HepG2 (cell line): ENCODE measurements at regions not wholly inside any gene's neighbourhood (a gene's known extent, or its start where the extent isn't known, plus 50 kb on each side); places are given as distances from the start of the nearest gene placed in this dataset.

ENCODE experiments used
- ATAC-seq: fragments of 200-7000 bp; cut with Tn5 transposase; 3 replicates; pipeline ENCODE4 v1.9.1; 2020; ENCODE audit warnings: mild to moderate bottlenecking, moderate library complexity
- BruUV-seq: library from RNA; stranded (reverse); fragments of 400-500 nt; replicated peaks from 2 replicates; lab custom pipeline; 2021; lab: Mats Ljungman, UMichigan
- CTCF ChIA-PET: fragments of 300-600 bp; formaldehyde crosslinking; extraction: SDS; loops from one replicate; lab custom pipeline; 2021; ENCODE audit warnings: low total read pairs, inconsistent platforms, low intra/inter-chr PET ratio; lab: Yijun Ruan, JAX
- POLR2A ChIA-PET: fragments of 350-600 bp; sonication (Branson Sonifier 250); formaldehyde crosslinking; loops from one replicate; lab custom pipeline; 2020; ENCODE audit warnings: antibody characterized with exemption, inconsistent platforms; lab: Yijun Ruan, JAX
- DNase-seq: peaks from one replicate; pipeline ENCODE4 v3.0.0-alpha.2; 2015; ENCODE audit warnings: low spot score
- FAIRE-seq: peaks from 3 replicates; lab custom pipeline; 2011; peaks lifted over from hg19 to GRCh38; lab: Jason Lieb, UNC
- H2AFZ ChIP-seq: one replicate; pipeline ENCODE4 v1.6.1; 2011; ENCODE audit warnings: low read length, inconsistent platforms
- H3K27ac ChIP-seq: fragments of 300-600 bp; 3 replicates; pipeline ENCODE4 v1.8.0; 2011; ENCODE audit warnings: mixed run types, mild to moderate bottlenecking, mixed read lengths, low read length, inconsistent platforms; ENCODE audit not compliant: insufficient read depth; ENCODE audit errors: extremely low read length
- H3K27me3 ChIP-seq, 2 experiments: fragments of 200-600 bp in 1 of 2; 2 replicates in 1 of 2; 3 replicates in 1 of 2; pipeline versions ENCODE4 v1.6.0 to v1.8.0; 2011; ENCODE audit warnings: low read length in 2 of 2, mild to moderate bottlenecking in 2 of 2, moderate library complexity in 2 of 2, inconsistent platforms in 1 of 2; ENCODE audit not compliant: insufficient read depth in 2 of 2, control insufficient read depth in 1 of 2
- H3K36me3 ChIP-seq, 2 experiments: fragments of 200-600 bp in 1 of 2; replicated peaks in 1 of 2; 2 replicates in 1 of 2; 3 replicates in 1 of 2; pipeline versions ENCODE4 v1.5.1 to v1.8.0; 2011; ENCODE audit warnings: low read length in 2 of 2, inconsistent platforms in 1 of 2; ENCODE audit not compliant: insufficient read depth in 2 of 2, control insufficient read depth in 1 of 2
- H3K4me1 ChIP-seq: 2 replicates; pipeline ENCODE4 v1.5.1; 2012; ENCODE audit warnings: low read length, inconsistent platforms; ENCODE audit not compliant: insufficient read depth
- H3K4me2 ChIP-seq: 2 replicates; pipeline ENCODE4 v1.6.0; 2011; ENCODE audit warnings: low read depth, low read length, inconsistent platforms
- H3K4me3 ChIP-seq, 3 experiments: fragments of 200-600 bp in 1 of 3; sonication (generic), shearing (Covaris generic) in 1 of 3; replicated peaks in 1 of 3; 2 replicates each; pipeline ENCODE4 v1.5.1; 2011 to 2016; ENCODE audit warnings: low read length in 3 of 3, inconsistent platforms in 2 of 3, low read depth in 2 of 3, mild to moderate bottlenecking in 2 of 3, control low read depth in 1 of 3, mixed read lengths in 1 of 3; ENCODE audit not compliant: insufficient read depth in 1 of 3
- H3K79me2 ChIP-seq: one replicate; pipeline ENCODE4 v1.6.1; 2011; ENCODE audit warnings: low read length, inconsistent platforms; ENCODE audit not compliant: insufficient read depth
- H3K9ac ChIP-seq: 2 replicates; pipeline ENCODE4 v1.6.0; 2011; ENCODE audit warnings: mild to moderate bottlenecking, low read depth, low read length, inconsistent platforms; ENCODE audit not compliant: insufficient read depth
- H3K9me3 ChIP-seq: 2 replicates; pipeline ENCODE4 v1.5.1; 2012; ENCODE audit warnings: mild to moderate bottlenecking, low read length
- H4K20me1 ChIP-seq: 2 replicates; pipeline ENCODE4 v1.6.0; 2011; ENCODE audit warnings: inconsistent platforms, mild to moderate bottlenecking, low read length, moderate library complexity; ENCODE audit not compliant: insufficient read depth
- ELF4 ChIP-seq: sonication (generic); formaldehyde crosslinking; IDR thresholded peaks from 2 replicates; pipeline ENCODE4 v1.5.0; 2020; ENCODE audit warnings: missing genetic modification reagents, mild to moderate bottlenecking, moderate library complexity, borderline replicate concordance
- KLF11 ChIP-seq: IDR thresholded peaks from 2 replicates; pipeline ENCODE4 v1.6.1; 2016; ENCODE audit warnings: missing compliant biosample characterization
- PBX3 ChIP-seq: sonication (generic); formaldehyde crosslinking; IDR thresholded peaks from 2 replicates; pipeline ENCODE4 v1.8.1; 2023; ENCODE audit warnings: missing genetic modification reagents, inconsistent platforms, borderline replicate concordance
- WGBS: methylation state at CpG from one replicate; pipeline ENCODE4 v1.1.6; 2017; ENCODE audit warnings: low lambda C conversion rate; 5-methylcytosine and 5-hydroxymethylcytosine counted together
- in situ Hi-C: cut with HindIII; loops from 2 replicates; pipeline ENCODE4 v1.10.0; 2017; ENCODE audit warnings: low pct_unique_long_range_greater_than_20kb; ENCODE audit not compliant: extremely low pct_ligation_motif_present
- intact Hi-C: fragments of 100-400 bp; cut with micrococcal nuclease; formaldehyde crosslinking; loops from one replicate; pipeline ENCODE4 v1.10.0; 2022; ENCODE audit not compliant: unreplicated experiment
- TF ChIP-seq, protein P1 (sequence below): sonication (generic); formaldehyde crosslinking; IDR thresholded peaks from 2 replicates; pipeline ENCODE4 v1.8.1; 2022; ENCODE audit warnings: low read depth, mild to moderate bottlenecking, missing genetic modification reagents
- TF ChIP-seq, protein P2 (sequence below): sonication (generic); formaldehyde crosslinking; IDR thresholded peaks from 2 replicates; pipeline ENCODE4 v1.4.0; 2020; ENCODE audit warnings: missing genetic modification reagents, borderline replicate concordance
- TF ChIP-seq, protein P3 (sequence below): sonication (generic); formaldehyde crosslinking; IDR thresholded peaks from 2 replicates; pipeline ENCODE4 v1.5.0; 2020; ENCODE audit warnings: missing genetic modification reagents
- TF ChIP-seq, protein P4 (sequence below): sonication (generic); formaldehyde crosslinking; IDR thresholded peaks from 2 replicates; pipeline ENCODE4 v1.5.0; 2020; ENCODE audit warnings: mild to moderate bottlenecking, missing genetic modification reagents

DNA sequence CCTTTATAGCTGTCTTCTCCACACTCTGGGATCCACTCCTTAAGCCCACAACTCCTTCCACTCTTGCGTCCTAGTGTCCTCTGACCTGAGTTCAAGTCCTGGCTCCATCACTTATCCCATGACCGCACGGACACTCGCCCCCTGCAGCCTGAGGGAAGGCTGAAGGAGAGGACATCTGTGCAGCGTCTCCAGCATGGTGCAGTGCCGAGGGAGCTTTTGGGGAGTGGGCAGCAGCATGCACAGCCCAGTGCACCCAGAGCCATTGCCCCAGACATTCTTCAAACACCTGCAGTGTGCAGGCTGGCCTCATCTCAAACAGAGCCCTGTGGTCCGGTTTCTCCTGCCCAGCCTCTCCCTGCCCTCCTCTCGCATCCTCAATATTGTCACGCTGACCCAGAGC is 317.1 kb upstream of the ZMIZ1 start:
- no peak for DNase-seq
- intact Hi-C loops = no loop called here
- no peak for FAIRE-seq
- H3K4me3 ChIP-seq = no peak overlapping the region
- H3K9ac ChIP-seq = no peak overlapping the region
- WGBS = 69% methylated on average over 9 of the region's 9 CpGs
- peaks cover 22% of the 10 kb centered on the region for H3K4me1 ChIP-seq
- no peak overlapping the region for H3K4me2 ChIP-seq
- H4K20me1 ChIP-seq = no peaks in the 10 kb centered on the region
- no peak for TF ChIP-seq ELF4 (CRISPR knock-in tag)
- no peak for ATAC-seq
- no peaks in the 10 kb centered on the region for H3K36me3 ChIP-seq
- BruUV-seq = no TSS peak
- 0 out of 5 replicates have a peak, but pooled peaks cover 0 to 3% of the 10 kb centered on the region in 2 experiments for H3K27me3 ChIP-seq
- ChIA-PET CTCF (no interaction called here), POLR2A (no interaction called here)
- H2AFZ ChIP-seq = no peak overlapping the region
- no peak overlapping the region for H3K27ac ChIP-seq
- in situ Hi-C loops = no loop called here
- H3K9me3 ChIP-seq = no peaks in the 10 kb centered on the region
- H3K79me2 ChIP-seq = no peaks in the 10 kb centered on the region

DNA sequence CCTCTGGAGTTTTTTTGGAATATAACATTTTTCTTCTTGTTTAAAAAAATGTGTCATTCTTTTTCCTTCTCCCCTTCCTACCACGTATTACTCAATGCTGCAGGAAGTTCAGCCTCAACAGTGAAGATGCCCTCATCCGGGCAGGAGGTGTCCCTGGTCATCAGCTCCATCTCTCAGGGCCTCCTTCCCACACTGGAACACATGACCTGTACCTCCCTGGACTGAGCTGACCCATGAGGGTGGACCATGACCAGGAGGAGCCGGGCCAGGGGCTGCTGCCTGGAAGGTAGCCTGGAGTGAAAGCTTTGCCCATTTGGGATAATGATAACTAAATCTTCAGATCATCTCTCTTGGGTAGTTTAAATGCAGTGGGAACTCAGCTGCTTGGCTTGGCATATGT is 316.5 kb upstream of the ZMIZ1 start:
- no peak overlapping the region for H3K4me2 ChIP-seq
- H3K36me3 ChIP-seq = no peaks in the 10 kb centered on the region
- ChIA-PET CTCF (no interaction called here), POLR2A (no interaction called here)
- peaks cover 26% of the 10 kb centered on the region for H3K4me1 ChIP-seq
- no peak overlapping the region for H3K9ac ChIP-seq
- intact Hi-C loops = no loop called here
- FAIRE-seq (no peak), ATAC-seq (no peak), DNase-seq (no peak)
- 0 out of 5 replicates have a peak, but pooled peaks cover 0 to 3% of the 10 kb centered on the region in 2 experiments for H3K27me3 ChIP-seq
- H3K79me2 ChIP-seq = no peaks in the 10 kb centered on the region
- 7% methylated on average over 3 of the region's 3 CpGs for WGBS
- H2AFZ ChIP-seq = no peak overlapping the region
- BruUV-seq = no TSS peak
- H3K4me3 ChIP-seq = no peak overlapping the region
- H3K9me3 ChIP-seq = no peaks in the 10 kb centered on the region
- in situ Hi-C loops = no loop called here
- no peak overlapping the region for H3K27ac ChIP-seq
- no peaks in the 10 kb centered on the region for H4K20me1 ChIP-seq
- TF ChIP-seq, protein P1, sequence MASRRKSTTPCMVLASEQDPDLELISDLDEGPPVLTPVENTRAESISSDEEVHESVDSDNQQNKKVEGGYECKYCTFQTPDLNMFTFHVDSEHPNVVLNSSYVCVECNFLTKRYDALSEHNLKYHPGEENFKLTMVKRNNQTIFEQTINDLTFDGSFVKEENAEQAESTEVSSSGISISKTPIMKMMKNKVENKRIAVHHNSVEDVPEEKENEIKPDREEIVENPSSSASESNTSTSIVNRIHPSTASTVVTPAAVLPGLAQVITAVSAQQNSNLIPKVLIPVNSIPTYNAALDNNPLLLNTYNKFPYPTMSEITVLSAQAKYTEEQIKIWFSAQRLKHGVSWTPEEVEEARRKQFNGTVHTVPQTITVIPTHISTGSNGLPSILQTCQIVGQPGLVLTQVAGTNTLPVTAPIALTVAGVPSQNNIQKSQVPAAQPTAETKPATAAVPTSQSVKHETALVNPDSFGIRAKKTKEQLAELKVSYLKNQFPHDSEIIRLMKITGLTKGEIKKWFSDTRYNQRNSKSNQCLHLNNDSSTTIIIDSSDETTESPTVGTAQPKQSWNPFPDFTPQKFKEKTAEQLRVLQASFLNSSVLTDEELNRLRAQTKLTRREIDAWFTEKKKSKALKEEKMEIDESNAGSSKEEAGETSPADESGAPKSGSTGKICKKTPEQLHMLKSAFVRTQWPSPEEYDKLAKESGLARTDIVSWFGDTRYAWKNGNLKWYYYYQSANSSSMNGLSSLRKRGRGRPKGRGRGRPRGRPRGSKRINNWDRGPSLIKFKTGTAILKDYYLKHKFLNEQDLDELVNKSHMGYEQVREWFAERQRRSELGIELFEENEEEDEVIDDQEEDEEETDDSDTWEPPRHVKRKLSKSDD (CRISPR knock-in tag) = no peak
- TF ChIP-seq, protein P2, sequence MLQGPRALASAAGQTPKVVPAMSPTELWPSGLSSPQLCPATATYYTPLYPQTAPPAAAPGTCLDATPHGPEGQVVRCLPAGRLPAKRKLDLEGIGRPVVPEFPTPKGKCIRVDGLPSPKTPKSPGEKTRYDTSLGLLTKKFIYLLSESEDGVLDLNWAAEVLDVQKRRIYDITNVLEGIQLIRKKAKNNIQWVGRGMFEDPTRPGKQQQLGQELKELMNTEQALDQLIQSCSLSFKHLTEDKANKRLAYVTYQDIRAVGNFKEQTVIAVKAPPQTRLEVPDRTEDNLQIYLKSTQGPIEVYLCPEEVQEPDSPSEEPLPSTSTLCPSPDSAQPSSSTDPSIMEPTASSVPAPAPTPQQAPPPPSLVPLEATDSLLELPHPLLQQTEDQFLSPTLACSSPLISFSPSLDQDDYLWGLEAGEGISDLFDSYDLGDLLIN (CRISPR knock-in tag) = no peak
- TF ChIP-seq, protein P3, sequence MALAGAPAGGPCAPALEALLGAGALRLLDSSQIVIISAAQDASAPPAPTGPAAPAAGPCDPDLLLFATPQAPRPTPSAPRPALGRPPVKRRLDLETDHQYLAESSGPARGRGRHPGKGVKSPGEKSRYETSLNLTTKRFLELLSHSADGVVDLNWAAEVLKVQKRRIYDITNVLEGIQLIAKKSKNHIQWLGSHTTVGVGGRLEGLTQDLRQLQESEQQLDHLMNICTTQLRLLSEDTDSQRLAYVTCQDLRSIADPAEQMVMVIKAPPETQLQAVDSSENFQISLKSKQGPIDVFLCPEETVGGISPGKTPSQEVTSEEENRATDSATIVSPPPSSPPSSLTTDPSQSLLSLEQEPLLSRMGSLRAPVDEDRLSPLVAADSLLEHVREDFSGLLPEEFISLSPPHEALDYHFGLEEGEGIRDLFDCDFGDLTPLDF (CRISPR knock-in tag) = no peak
- TF ChIP-seq KLF11 (no peak), PBX3 (CRISPR knock-in tag) (no peak)
- TF ChIP-seq, protein P4, sequence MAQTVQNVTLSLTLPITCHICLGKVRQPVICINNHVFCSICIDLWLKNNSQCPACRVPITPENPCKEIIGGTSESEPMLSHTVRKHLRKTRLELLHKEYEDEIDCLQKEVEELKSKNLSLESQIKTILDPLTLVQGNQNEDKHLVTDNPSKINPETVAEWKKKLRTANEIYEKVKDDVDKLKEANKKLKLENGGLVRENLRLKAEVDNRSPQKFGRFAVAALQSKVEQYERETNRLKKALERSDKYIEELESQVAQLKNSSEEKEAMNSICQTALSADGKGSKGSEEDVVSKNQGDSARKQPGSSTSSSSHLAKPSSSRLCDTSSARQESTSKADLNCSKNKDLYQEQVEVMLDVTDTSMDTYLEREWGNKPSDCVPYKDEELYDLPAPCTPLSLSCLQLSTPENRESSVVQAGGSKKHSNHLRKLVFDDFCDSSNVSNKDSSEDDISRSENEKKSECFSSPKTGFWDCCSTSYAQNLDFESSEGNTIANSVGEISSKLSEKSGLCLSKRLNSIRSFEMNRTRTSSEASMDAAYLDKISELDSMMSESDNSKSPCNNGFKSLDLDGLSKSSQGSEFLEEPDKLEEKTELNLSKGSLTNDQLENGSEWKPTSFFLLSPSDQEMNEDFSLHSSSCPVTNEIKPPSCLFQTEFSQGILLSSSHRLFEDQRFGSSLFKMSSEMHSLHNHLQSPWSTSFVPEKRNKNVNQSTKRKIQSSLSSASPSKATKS (CRISPR knock-in tag) = no peak
